Gastroesophageal sphincter (tissue), 4 donors: ENCODE measurements at regions not wholly inside any gene's neighbourhood (a gene's known extent, or its start where the extent isn't known, plus 50 kb on each side); places are given as distances from the start of the nearest gene placed in this dataset.
"Not testable (repeated sequence)": the region's sequence is repeated elsewhere in the genome, so short reads cannot be mapped to it uniquely, and the experiment has no call there.

Experiments used
- ATAC-seq: fragments of 150-250 bp; one replicate; pipeline ENCODE4 v1.9.1; 2016; ENCODE audit warnings: mild to moderate bottlenecking, moderate library complexity
- H3K27ac ChIP-seq, 4 donors: fragments of 200-600 bp; sonication (generic) in 3 of 4; 1 replicate in 3 of 4; 2 replicates in 1 of 4; pipeline ENCODE4 v1.5.1; 2016 to 2019
- H3K27me3 ChIP-seq: fragments of 200-600 bp; sonication (generic); one replicate; pipeline ENCODE4 v1.5.1; 2019
- H3K36me3 ChIP-seq, 2 donors: fragments of 200-600 bp; sonication (generic); one replicate each; pipeline ENCODE4 v1.5.1; 2019; ENCODE audit warnings: control low read depth in 1 of 2
- H3K4me1 ChIP-seq, 3 donors: fragments of 200-600 bp; sonication (generic); 1 replicate in 2 of 3; 2 replicates in 1 of 3; pipeline ENCODE4 v1.5.1; 2016 to 2019; ENCODE audit warnings: control low read depth in 2 of 3
- H3K4me3 ChIP-seq, 2 donors: fragments of 200-600 bp; sonication (generic); one replicate each; pipeline ENCODE4 v1.5.1; 2019; ENCODE audit warnings: mild to moderate bottlenecking in 1 of 2, moderate library complexity in 1 of 2
- H3K9me3 ChIP-seq, 3 donors: fragments of 200-600 bp; sonication (generic); one replicate each; pipeline ENCODE4 v1.5.1; 2017 to 2019; ENCODE audit warnings: control low read depth in 2 of 3
- CTCF ChIP-seq, 4 experiments: fragments of 200-600 bp in 2 of 4; fragments of 450-650 bp in 2 of 4; sonication (generic) in 1 of 4; IDR thresholded peaks; one replicate each; pipeline ENCODE4 v1.5.1; 2017 to 2019; ENCODE audit warnings: antibody characterized with exemption in 4 of 4, mild to moderate bottlenecking in 2 of 4, moderate library complexity in 2 of 4
- EP300 ChIP-seq: sonication (generic); formaldehyde crosslinking; IDR thresholded peaks from one replicate; pipeline ENCODE4 v1.6.1; 2017; ENCODE audit warnings: antibody characterized with exemption, mild to moderate bottlenecking
- POLR2A ChIP-seq, 2 donors: fragments of 450-650 bp; IDR thresholded peaks; one replicate each; pipeline ENCODE4 v1.6.1; 2017; ENCODE audit warnings: antibody characterized with exemption in 2 of 2, mild to moderate bottlenecking in 2 of 2, moderate library complexity in 1 of 2
- POLR2AphosphoS5 ChIP-seq: sonication (generic); formaldehyde crosslinking; IDR thresholded peaks from one replicate; pipeline ENCODE4 v1.6.1; 2017; ENCODE audit warnings: antibody characterized with exemption
- WGBS, 2 donors: methylation state at CpG; one replicate each; pipeline ENCODE4 v1.1.5; 2018; ENCODE audit warnings: low coverage in 1 of 2; 5-methylcytosine and 5-hydroxymethylcytosine counted together

- no peak overlapping the region for H3K27ac ChIP-seq
- no peaks in the 10 kb centered on the region for H3K4me1 ChIP-seq
- H3K27me3 ChIP-seq, result no peaks in the 10 kb centered on the region
- 82 to 86% methylated on average over 1 of the region's 1 CpG for WGBS, 2 donors
- no peaks in the 10 kb centered on the region for H3K9me3 ChIP-seq
- H3K36me3 ChIP-seq, result no peaks in the 10 kb centered on the region
- no peak overlapping the region for H3K4me3 ChIP-seq
- no peak for TF ChIP-seq POLR2A (IDR thresholded peaks at IDR 0.05)
- TF ChIP-seq EP300, result no peak
- no peak for TF ChIP-seq CTCF (IDR thresholded peaks at IDR 0.05)
- no peak for TF ChIP-seq POLR2AphosphoS5
- no peak for ATAC-seq
Measured at GRCh38 chr1:188006354-188006753, 1177.6 kb downstream of the PLA2G4A start.

DNA sequence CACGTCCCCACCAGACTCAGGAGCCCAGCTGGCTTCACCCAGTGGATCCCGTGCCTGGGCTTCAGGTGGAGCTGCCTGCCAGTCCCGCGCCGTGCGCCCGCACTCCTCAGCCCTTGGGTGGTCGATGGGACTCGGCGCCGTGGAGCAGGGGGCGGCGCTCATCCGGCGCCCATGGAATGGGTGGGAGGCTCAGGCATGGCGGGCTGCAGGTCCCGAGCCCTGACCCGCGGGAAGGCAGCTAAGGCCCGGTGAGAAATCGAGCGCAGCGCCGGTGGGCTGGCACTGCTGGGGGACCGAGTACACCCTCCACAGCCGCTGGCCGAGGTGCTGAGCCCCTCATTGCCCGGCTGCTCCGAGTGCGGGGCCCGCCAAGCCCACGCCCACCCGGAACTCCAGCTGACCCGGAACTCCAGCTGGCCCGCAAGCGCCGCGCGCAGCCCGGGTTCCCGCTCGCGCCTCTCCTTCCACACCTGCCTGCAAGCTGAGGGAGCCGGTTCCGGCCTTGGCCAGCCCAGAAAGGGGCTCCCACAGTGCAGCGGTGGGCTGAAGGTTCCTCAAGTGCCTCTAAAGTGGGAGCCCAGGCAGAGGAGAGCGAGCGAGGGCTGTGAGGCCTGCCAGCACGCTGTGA lies 1184.6 kb downstream of the PLA2G4A start:
- not testable (repeated sequence) for H3K4me3 ChIP-seq, H3K27ac ChIP-seq, H3K36me3 ChIP-seq, H3K9me3 ChIP-seq, H3K4me1 ChIP-seq, H3K27me3 ChIP-seq, ATAC-seq
- WGBS, 2 donors, result 86 to 90% methylated on average over 3 of the region's 49 CpGs

GRCh38 chr1:188017921-188018320 lies 1189.2 kb downstream of the PLA2G4A start:
- no peak for ATAC-seq
- 86 to 93% methylated on average over 4 of the region's 4 CpGs for WGBS, 2 donors
- no peak overlapping the region for H3K4me3 ChIP-seq
- no peaks in the 10 kb centered on the region for H3K27me3 ChIP-seq
- no peak for TF ChIP-seq EP300
- no peaks in the 10 kb centered on the region for H3K4me1 ChIP-seq
- H3K27ac ChIP-seq, result no peak overlapping the region
- H3K9me3 ChIP-seq, result peaks cover 0 to 6% (median 0%) of the 10 kb centered on the region in 3 donors
- H3K36me3 ChIP-seq, result no peaks in the 10 kb centered on the region

DNA sequence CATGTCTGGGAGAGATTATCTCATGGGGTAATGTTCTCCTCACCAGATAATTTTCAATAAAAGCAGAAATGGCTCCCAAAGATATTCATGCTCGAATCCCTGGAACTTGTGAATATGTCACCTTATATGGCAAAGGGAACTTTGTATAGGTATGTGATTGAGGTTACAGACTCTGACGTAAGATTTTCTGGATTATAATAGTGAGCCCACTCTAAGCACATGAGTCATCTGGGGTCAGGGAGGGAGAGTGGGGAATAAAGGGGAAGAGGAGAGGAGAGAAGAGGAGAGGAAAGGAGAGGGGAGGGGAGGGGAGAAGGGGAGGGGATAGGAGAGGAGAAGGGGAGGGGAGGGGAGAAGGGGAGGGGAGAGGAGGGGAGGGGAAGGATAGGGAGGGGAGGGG lies 1193.9 kb downstream of the PLA2G4A start:
- Histone ChIP-seq H3K27me3 (no peaks in the 10 kb centered on the region), H3K4me1 (no peaks in the 10 kb centered on the region), H3K36me3 (no peaks in the 10 kb centered on the region), H3K27ac (no peak overlapping the region), H3K4me3 (no peak overlapping the region), H3K9me3 (no peaks in the 10 kb centered on the region)
- TF ChIP-seq POLR2A (IDR thresholded peaks at IDR 0.05), result no peak
- no peak for TF ChIP-seq EP300
- TF ChIP-seq POLR2AphosphoS5, result no peak
- no peak for TF ChIP-seq CTCF (IDR thresholded peaks at IDR 0.05)
- 75% methylated on average over 1 of the region's 2 CpGs; no CpG with 5 or more reads in 1 of the 2 donors for WGBS, 2 donors
- ATAC-seq, result no peak

DNA sequence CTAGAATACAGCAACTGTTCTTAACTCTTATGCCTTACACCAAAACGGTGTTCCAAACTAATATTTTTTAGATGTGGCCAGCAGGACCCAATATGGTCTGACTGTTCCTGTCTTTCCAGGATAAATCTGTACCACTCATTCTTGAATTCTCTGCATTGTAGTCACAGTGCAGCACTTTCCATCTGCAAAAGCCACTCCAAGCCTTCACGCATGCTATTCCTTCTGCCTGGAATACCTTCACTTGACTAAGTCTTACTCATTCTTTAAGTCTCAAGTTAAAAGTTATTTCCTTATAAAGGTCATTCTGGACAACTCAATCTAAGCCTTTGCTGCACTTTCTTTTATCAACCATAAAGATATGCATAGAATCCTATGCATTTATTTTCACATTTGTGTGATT lies 1194.5 kb downstream of the PLA2G4A start:
- H3K4me3 ChIP-seq, result no peak overlapping the region
- no peaks in the 10 kb centered on the region for H3K9me3 ChIP-seq
- no peaks in the 10 kb centered on the region for H3K36me3 ChIP-seq
- no peaks in the 10 kb centered on the region for H3K4me1 ChIP-seq
- no peak for ATAC-seq
- whole genome bisulfite sequencing, 2 donors, result 94 to 100% methylated on average over 2 of the region's 2 CpGs
- TF ChIP-seq CTCF (IDR thresholded peaks at IDR 0.05) (no peak), POLR2A (IDR thresholded peaks at IDR 0.05) (no peak), EP300 (no peak), POLR2AphosphoS5 (no peak)
- H3K27ac ChIP-seq, result no peak overlapping the region
- H3K27me3 ChIP-seq, result no peaks in the 10 kb centered on the region

- Histone ChIP-seq H3K36me3 (no peaks in the 10 kb centered on the region), H3K27me3 (no peaks in the 10 kb centered on the region), H3K4me3 (no peak overlapping the region), H3K4me1 (no peaks in the 10 kb centered on the region), H3K27ac (no peak overlapping the region), H3K9me3 (no peaks in the 10 kb centered on the region)
- TF ChIP-seq POLR2AphosphoS5, result no peak
- no peak for TF ChIP-seq POLR2A (IDR thresholded peaks at IDR 0.05)
- ATAC-seq, result no peak
Measured at GRCh38 chr1:188027613-188028012, 1198.9 kb downstream of the PLA2G4A start.

GRCh38 chr1:188037572-188037971 lies 1208.8 kb downstream of the PLA2G4A start:
- H3K4me3 ChIP-seq, H3K36me3 ChIP-seq, H3K27me3 ChIP-seq, H3K27ac ChIP-seq, ATAC-seq, H3K4me1 ChIP-seq: not testable (repeated sequence)
- peaks cover 0 to 12% (median 0%) of the 10 kb centered on the region in 3 donors for H3K9me3 ChIP-seq
- 58% methylated on average over 2 of the region's 2 CpGs; no CpG with 5 or more reads in 1 of the 2 donors for WGBS, 2 donors
